Loucy (cell line): ENCODE measurements at regions not wholly inside any gene's neighbourhood (a gene's known extent, or its start where the extent isn't known, plus 50 kb on each side); places are given as distances from the start of the nearest gene placed in this dataset.

ENCODE experiments used
- H2AFZ ChIP-seq: fragments of 200-600 bp; sonication (generic); 2 replicates; pipeline ENCODE4 v1.6.0; 2016; ENCODE audit warnings: antibody characterized with exemption, mild to moderate bottlenecking, low read length, moderate library complexity
- H3F3A ChIP-seq: fragments of 200-600 bp; 2 replicates; pipeline ENCODE4 v1.6.0; 2016; ENCODE audit warnings: antibody characterized with exemption, low read depth, mild to moderate bottlenecking
- H3K27me3 ChIP-seq: fragments of 200-600 bp; sonication (generic); 2 replicates; pipeline ENCODE4 v1.6.1; 2014; ENCODE audit warnings: low read length, mild to moderate bottlenecking; ENCODE audit not compliant: insufficient read depth, poor library complexity, severe bottlenecking
- H3K36me3 ChIP-seq: fragments of 200-600 bp; sonication (generic); 2 replicates; pipeline ENCODE4 v1.6.1; 2016; ENCODE audit warnings: low read length; ENCODE audit not compliant: insufficient read depth
- H3K4me1 ChIP-seq: fragments of 200-600 bp; sonication (generic); 2 replicates; pipeline ENCODE4 v1.5.1; 2014; ENCODE audit warnings: low read length, mild to moderate bottlenecking; ENCODE audit not compliant: insufficient read depth, poor library complexity, severe bottlenecking
- H3K4me2 ChIP-seq: fragments of 200-600 bp; sonication (generic); 2 replicates; pipeline ENCODE4 v1.6.0; 2014; ENCODE audit warnings: antibody characterized with exemption, low read length, low read depth, mild to moderate bottlenecking; ENCODE audit not compliant: poor library complexity, severe bottlenecking
- H3K4me3 ChIP-seq: fragments of 200-600 bp; sonication (generic); 2 replicates; pipeline ENCODE4 v1.5.1; 2014; ENCODE audit warnings: low read length, mild to moderate bottlenecking, mixed read lengths; ENCODE audit not compliant: poor library complexity, severe bottlenecking
- H3K79me2 ChIP-seq: fragments of 200-600 bp; sonication (generic); 2 replicates; pipeline ENCODE4 v1.6.1; 2014; ENCODE audit warnings: low read length; ENCODE audit not compliant: insufficient read depth
- H3K9ac ChIP-seq: fragments of 200-600 bp; sonication (generic); 2 replicates; pipeline ENCODE4 v1.6.0; 2014; ENCODE audit warnings: mild to moderate bottlenecking, low read depth, low read length, moderate library complexity; ENCODE audit not compliant: poor library complexity, severe bottlenecking
- H3K9me2 ChIP-seq: fragments of 200-600 bp; sonication (generic); replicated peaks from 2 replicates; pipeline ENCODE4 v1.6.1; 2016; ENCODE audit warnings: low read depth, low read length, mixed read lengths
- H3K9me3 ChIP-seq: fragments of 200-600 bp; sonication (generic); 2 replicates; pipeline ENCODE4 v1.6.1; 2014; ENCODE audit warnings: mild to moderate bottlenecking, antibody characterized with exemption, low read length, low read depth; ENCODE audit not compliant: insufficient read depth
- H4K20me1 ChIP-seq: fragments of 200-600 bp; sonication (generic); 2 replicates; pipeline ENCODE4 v1.6.0; 2014; ENCODE audit warnings: antibody characterized with exemption, low read length, mild to moderate bottlenecking; ENCODE audit not compliant: insufficient read depth, poor library complexity, severe bottlenecking
- CTCF ChIP-seq: fragments of 200-600 bp; sonication (generic); conservative IDR thresholded peaks from 2 replicates; pipeline ENCODE4 v1.5.1; 2014; ENCODE audit warnings: mild to moderate bottlenecking, antibody characterized with exemption, low read length
- EZH2phosphoT487 ChIP-seq: fragments of 200-600 bp; IDR thresholded peaks from 2 replicates; pipeline ENCODE4 v1.6.1; 2018; ENCODE audit warnings: antibody characterized with exemption, mild to moderate bottlenecking, moderate library complexity, borderline replicate concordance

GRCh38 chr13:106369858-106370257 is 165.6 kb downstream of the EFNB2 start:
- H3K9me3 ChIP-seq, result no peaks in the 10 kb centered on the region
- no peak overlapping the region for H3K9ac ChIP-seq
- no peak overlapping the region for H2AFZ ChIP-seq
- no peak for TF ChIP-seq EZH2phosphoT487
- TF ChIP-seq CTCF, result no peak
- no peak overlapping the region for H3K4me3 ChIP-seq
- no peaks in the 10 kb centered on the region for H3K79me2 ChIP-seq
- H3F3A ChIP-seq, result no peaks in the 10 kb centered on the region
- no peaks in the 10 kb centered on the region for H3K36me3 ChIP-seq
- peaks cover 25% of the 10 kb centered on the region for H3K4me1 ChIP-seq
- no peaks in the 10 kb centered on the region for H3K9me2 ChIP-seq
- H4K20me1 ChIP-seq, result no peaks in the 10 kb centered on the region
- peaks cover 22% of the 10 kb centered on the region for H3K27me3 ChIP-seq
- H3K4me2 ChIP-seq, result no peak overlapping the region

DNA sequence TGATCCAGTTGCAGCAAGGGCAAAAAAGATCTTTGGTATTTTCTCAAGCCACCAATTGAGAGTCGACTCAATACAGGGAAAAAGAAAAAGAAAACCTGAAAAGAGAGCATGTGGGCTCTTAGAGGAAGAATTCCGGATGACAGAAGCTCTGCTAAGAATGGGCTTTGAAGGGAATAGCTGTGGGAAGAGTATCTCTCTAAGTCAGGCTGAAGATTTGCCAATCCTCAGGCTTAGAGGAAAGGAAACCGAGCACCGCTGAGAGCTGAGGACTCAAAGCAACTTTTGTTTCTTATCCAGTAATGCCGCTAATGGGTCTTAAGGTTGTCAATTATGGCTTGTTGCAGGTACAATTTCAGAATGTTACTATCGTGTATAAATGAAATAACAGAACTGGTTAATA is 166.4 kb downstream of the EFNB2 start:
- H4K20me1 ChIP-seq, result no peaks in the 10 kb centered on the region
- TF ChIP-seq CTCF (no peak), EZH2phosphoT487 (no peak)
- no peak overlapping the region for H3K9ac ChIP-seq
- peaks cover 21% of the 10 kb centered on the region for H3K27me3 ChIP-seq
- no peaks in the 10 kb centered on the region for H3K9me3 ChIP-seq
- no peak overlapping the region for H3K4me3 ChIP-seq
- H3K79me2 ChIP-seq, result no peaks in the 10 kb centered on the region
- no peaks in the 10 kb centered on the region for H3K9me2 ChIP-seq
- peaks cover 24% of the 10 kb centered on the region for H3K4me1 ChIP-seq
- H3K4me2 ChIP-seq, result no peak overlapping the region
- no peaks in the 10 kb centered on the region for H3K36me3 ChIP-seq
- H2AFZ ChIP-seq, result no peak overlapping the region
- no peaks in the 10 kb centered on the region for H3F3A ChIP-seq

DNA sequence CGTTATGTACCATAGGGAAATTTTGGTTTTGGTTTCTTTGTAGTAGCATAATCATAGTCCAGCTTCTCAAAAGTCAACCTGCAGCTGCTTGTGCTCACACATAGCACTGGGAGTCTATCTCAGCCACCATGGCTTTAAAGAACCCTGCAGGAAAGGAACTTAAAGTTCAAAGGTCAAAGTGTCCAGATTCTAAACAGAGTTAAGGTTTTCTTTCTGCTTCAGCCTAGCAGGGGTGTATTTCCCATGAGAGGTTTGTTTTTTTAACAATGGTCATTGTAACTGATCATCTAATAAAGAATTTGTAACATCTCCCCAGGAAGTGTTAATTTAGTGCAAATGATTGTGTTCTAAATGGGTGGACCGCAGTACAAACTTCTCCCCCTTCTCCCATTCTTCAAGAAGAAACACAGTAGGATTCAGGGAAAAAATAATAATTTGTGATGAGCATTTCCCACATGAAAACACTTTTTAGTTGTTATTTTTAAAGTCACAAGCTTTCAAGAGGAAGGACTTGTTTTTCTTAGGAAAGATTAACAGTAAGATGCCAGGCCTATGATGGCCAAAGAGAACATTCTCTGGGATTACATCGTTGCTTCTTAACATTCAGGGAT is 168.0 kb downstream of the EFNB2 start:
- no peaks in the 10 kb centered on the region for H3K79me2 ChIP-seq
- no peaks in the 10 kb centered on the region for H3K9me3 ChIP-seq
- H3F3A ChIP-seq, result no peaks in the 10 kb centered on the region
- no peaks in the 10 kb centered on the region for H3K9me2 ChIP-seq
- no peak overlapping the region for H2AFZ ChIP-seq
- no peak for TF ChIP-seq CTCF
- TF ChIP-seq EZH2phosphoT487, result no peak
- H3K4me3 ChIP-seq, result no peak overlapping the region
- H3K4me1 ChIP-seq, result peaks cover 8% of the 10 kb centered on the region
- no peak overlapping the region for H3K9ac ChIP-seq
- H3K27me3 ChIP-seq, result peaks cover 21% of the 10 kb centered on the region
- H4K20me1 ChIP-seq, result no peaks in the 10 kb centered on the region
- H3K36me3 ChIP-seq, result no peaks in the 10 kb centered on the region
- no peak overlapping the region for H3K4me2 ChIP-seq
